ENCODE measurements at regions not wholly inside any gene's neighbourhood (a gene's known extent, or its start where the extent isn't known, plus 50 kb on each side); places are given as distances from the start of the nearest gene placed in this dataset.
A peak's percentile ranks its signal among the peaks of the same experiment; 100 is the strongest.

- H3K27ac ChIP-seq (ENCODE audit: low read depth in 1 of 3, low read length in 2 of 3): peak overlapping the region in 1 of 3 donors; percentile 82
- 67 to 75% (median 68%) methylated on average over 28 of the region's 28 CpGs for WGBS, 3 donors
- no peaks in the 10 kb centered on the region for H3K27me3 ChIP-seq (ENCODE audit: control insufficient read depth in 3 of 3, insufficient read depth in 3 of 3, low read length in 3 of 3)
- H3K4me1 ChIP-seq (ENCODE audit: control insufficient read depth in 3 of 3, insufficient read depth in 2 of 3, low read depth in 1 of 3, low read length in 2 of 3): peaks cover 0 to 12% (median 12%) of the 10 kb centered on the region in 3 donors
- H3K36me3 ChIP-seq (ENCODE audit: control insufficient read depth in 3 of 3, insufficient read depth in 2 of 3, low read depth in 1 of 3, low read length in 3 of 3): no peaks in the 10 kb centered on the region
- H3K4me3 ChIP-seq (ENCODE audit: low read depth in 1 of 3, low read length in 3 of 3): no peak overlapping the region
- FAIRE-seq (no peak), DNase-seq (no peak)
- peaks cover 0 to 12% of the 10 kb centered on the region in 2 donors for H3K9me3 ChIP-seq (ENCODE audit: control insufficient read depth in 2 of 2, insufficient read depth in 1 of 2, low read depth in 1 of 2, low read length in 1 of 2)
Observed at GRCh38 chr21:39022863-39023693, 160.2 kb downstream of the PSMG1 start.

- 21 to 51% (median 29%) methylated on average over 6 of the region's 6 CpGs for WGBS, 3 donors
- H3K4me1 ChIP-seq (ENCODE audit: control insufficient read depth in 3 of 3, insufficient read depth in 2 of 3, low read depth in 1 of 3, low read length in 2 of 3): peaks cover 0 to 12% (median 12%) of the 10 kb centered on the region in 3 donors
- peak overlapping the region in 1 of 3 donors; percentile 82 for H3K27ac ChIP-seq (ENCODE audit: low read depth in 1 of 3, low read length in 2 of 3)
- H3K36me3 ChIP-seq (ENCODE audit: control insufficient read depth in 3 of 3, insufficient read depth in 2 of 3, low read depth in 1 of 3, low read length in 3 of 3): no peaks in the 10 kb centered on the region
- H3K4me3 ChIP-seq (ENCODE audit: low read depth in 1 of 3, low read length in 3 of 3): no peak overlapping the region
- DNase-seq: peak in 1 of 2 donors; percentile 55
- no peaks in the 10 kb centered on the region for H3K27me3 ChIP-seq (ENCODE audit: control insufficient read depth in 3 of 3, insufficient read depth in 3 of 3, low read length in 3 of 3)
- peaks cover 0 to 8% of the 10 kb centered on the region in 2 donors for H3K9me3 ChIP-seq (ENCODE audit: control insufficient read depth in 2 of 2, insufficient read depth in 1 of 2, low read depth in 1 of 2, low read length in 1 of 2)
- FAIRE-seq: no peak
Observed at GRCh38 chr21:39022466-39022862, 160.8 kb downstream of the PSMG1 start.

GRCh38 chr21:39022035-39022434, 161.2 kb downstream of the PSMG1 start:
- H3K27ac ChIP-seq (ENCODE audit: low read depth in 1 of 3, low read length in 2 of 3): peak overlapping the region in 1 of 3 donors; percentile 82
- no peak overlapping the region for H3K4me3 ChIP-seq (ENCODE audit: low read depth in 1 of 3, low read length in 3 of 3)
- H3K27me3 ChIP-seq (ENCODE audit: control insufficient read depth in 3 of 3, insufficient read depth in 3 of 3, low read length in 3 of 3): no peaks in the 10 kb centered on the region
- FAIRE-seq (no peak), DNase-seq (no peak)
- peaks cover 0 to 12% (median 12%) of the 10 kb centered on the region in 3 donors for H3K4me1 ChIP-seq (ENCODE audit: control insufficient read depth in 3 of 3, insufficient read depth in 2 of 3, low read depth in 1 of 3, low read length in 2 of 3)
- peaks cover 0 to 8% of the 10 kb centered on the region in 2 donors for H3K9me3 ChIP-seq (ENCODE audit: control insufficient read depth in 2 of 2, insufficient read depth in 1 of 2, low read depth in 1 of 2, low read length in 1 of 2)
- H3K36me3 ChIP-seq (ENCODE audit: control insufficient read depth in 3 of 3, insufficient read depth in 2 of 3, low read depth in 1 of 3, low read length in 3 of 3): no peaks in the 10 kb centered on the region
- 74 to 90% (median 81%) methylated on average over 14 of the region's 14 CpGs for WGBS, 3 donors

GRCh38 chr21:39021478-39021832, 161.8 kb downstream of the PSMG1 start:
- FAIRE-seq (no peak), DNase-seq (no peak)
- Histone ChIP-seq H3K4me1 (ENCODE audit: control insufficient read depth in 3 of 3, insufficient read depth in 2 of 3, low read depth in 1 of 3, low read length in 2 of 3) (peaks cover 0 to 12% (median 12%) of the 10 kb centered on the region in 3 donors), H3K9me3 (ENCODE audit: control insufficient read depth in 2 of 2, insufficient read depth in 1 of 2, low read depth in 1 of 2, low read length in 1 of 2) (peaks cover 0 to 8% of the 10 kb centered on the region in 2 donors), H3K4me3 (ENCODE audit: low read depth in 1 of 3, low read length in 3 of 3) (no peak overlapping the region), H3K36me3 (ENCODE audit: control insufficient read depth in 3 of 3, insufficient read depth in 2 of 3, low read depth in 1 of 3, low read length in 3 of 3) (no peaks in the 10 kb centered on the region), H3K27ac (ENCODE audit: low read depth in 1 of 3, low read length in 2 of 3) (peak overlapping the region in 1 of 3 donors; percentile 82), H3K27me3 (ENCODE audit: control insufficient read depth in 3 of 3, insufficient read depth in 3 of 3, low read length in 3 of 3) (no peaks in the 10 kb centered on the region)
- WGBS, 3 donors: 73 to 92% (median 79%) methylated on average over 6 to 7 of the region's 7 CpGs

- Histone ChIP-seq H3K4me3 (ENCODE audit: low read depth in 1 of 3, low read length in 3 of 3) (no peak overlapping the region), H3K27me3 (ENCODE audit: control insufficient read depth in 3 of 3, insufficient read depth in 3 of 3, low read length in 3 of 3) (no peaks in the 10 kb centered on the region), H3K9me3 (ENCODE audit: control insufficient read depth in 2 of 2, insufficient read depth in 1 of 2, low read depth in 1 of 2, low read length in 1 of 2) (peaks cover 0 to 8% of the 10 kb centered on the region in 2 donors), H3K4me1 (ENCODE audit: control insufficient read depth in 3 of 3, insufficient read depth in 2 of 3, low read depth in 1 of 3, low read length in 2 of 3) (peaks cover 0 to 12% (median 12%) of the 10 kb centered on the region in 3 donors), H3K27ac (ENCODE audit: low read depth in 1 of 3, low read length in 2 of 3) (peak overlapping the region in 2 of 3 donors; percentile 15 to 82), H3K36me3 (ENCODE audit: control insufficient read depth in 3 of 3, insufficient read depth in 2 of 3, low read depth in 1 of 3, low read length in 3 of 3) (no peaks in the 10 kb centered on the region)
- no peak for DNase-seq
- FAIRE-seq: no peak
- 55 to 60% (median 55%) methylated on average over 17 of the region's 17 CpGs for WGBS, 3 donors
Observed at GRCh38 chr21:39020751-39021477, 162.3 kb downstream of the PSMG1 start.

- no peak for DNase-seq
- H3K4me3 ChIP-seq (ENCODE audit: low read depth in 1 of 3, low read length in 3 of 3): no peak overlapping the region
- H3K4me1 ChIP-seq (ENCODE audit: control insufficient read depth in 3 of 3, insufficient read depth in 2 of 3, low read depth in 1 of 3, low read length in 2 of 3): peaks cover 0 to 12% (median 12%) of the 10 kb centered on the region in 3 donors
- H3K9me3 ChIP-seq (ENCODE audit: control insufficient read depth in 2 of 2, insufficient read depth in 1 of 2, low read depth in 1 of 2, low read length in 1 of 2): no peaks in the 10 kb centered on the region
- no peak for FAIRE-seq
- 53 to 87% (median 70%) methylated on average over 4 of the region's 4 CpGs for WGBS, 3 donors
- no peaks in the 10 kb centered on the region for H3K36me3 ChIP-seq (ENCODE audit: control insufficient read depth in 3 of 3, insufficient read depth in 2 of 3, low read depth in 1 of 3, low read length in 3 of 3)
- no peak overlapping the region for H3K27ac ChIP-seq (ENCODE audit: low read depth in 1 of 3, low read length in 2 of 3)
- H3K27me3 ChIP-seq (ENCODE audit: control insufficient read depth in 3 of 3, insufficient read depth in 3 of 3, low read length in 3 of 3): no peaks in the 10 kb centered on the region
Observed at GRCh38 chr21:39018730-39019129, 164.5 kb downstream of the PSMG1 start.

- Histone ChIP-seq H3K27me3 (ENCODE audit: control insufficient read depth in 3 of 3, insufficient read depth in 3 of 3, low read length in 3 of 3) (no peaks in the 10 kb centered on the region), H3K4me1 (ENCODE audit: control insufficient read depth in 3 of 3, insufficient read depth in 2 of 3, low read depth in 1 of 3, low read length in 2 of 3) (peaks cover 0 to 7% (median 5%) of the 10 kb centered on the region in 3 donors), H3K27ac (ENCODE audit: low read depth in 1 of 3, low read length in 2 of 3) (no peak overlapping the region), H3K9me3 (ENCODE audit: control insufficient read depth in 2 of 2, insufficient read depth in 1 of 2, low read depth in 1 of 2, low read length in 1 of 2) (no peaks in the 10 kb centered on the region), H3K36me3 (ENCODE audit: control insufficient read depth in 3 of 3, insufficient read depth in 2 of 3, low read depth in 1 of 3, low read length in 3 of 3) (no peaks in the 10 kb centered on the region), H3K4me3 (ENCODE audit: low read depth in 1 of 3, low read length in 3 of 3) (no peak overlapping the region)
- no peak for DNase-seq
- FAIRE-seq: no peak
- WGBS, 3 donors: 67 to 91% (median 78%) methylated on average over 4 of the region's 4 CpGs
Observed at GRCh38 chr21:39016740-39017315, 166.4 kb downstream of the PSMG1 start.

- Histone ChIP-seq H3K36me3 (ENCODE audit: control insufficient read depth in 3 of 3, insufficient read depth in 2 of 3, low read depth in 1 of 3, low read length in 3 of 3) (no peaks in the 10 kb centered on the region), H3K4me3 (ENCODE audit: low read depth in 1 of 3, low read length in 3 of 3) (no peak overlapping the region), H3K27ac (ENCODE audit: low read depth in 1 of 3, low read length in 2 of 3) (peak overlapping the region in 2 of 3 donors; percentile 39 to 57), H3K27me3 (ENCODE audit: control insufficient read depth in 3 of 3, insufficient read depth in 3 of 3, low read length in 3 of 3) (no peaks in the 10 kb centered on the region), H3K4me1 (ENCODE audit: control insufficient read depth in 3 of 3, insufficient read depth in 2 of 3, low read depth in 1 of 3, low read length in 2 of 3) (no peaks in the 10 kb centered on the region), H3K9me3 (ENCODE audit: control insufficient read depth in 2 of 2, insufficient read depth in 1 of 2, low read depth in 1 of 2, low read length in 1 of 2) (no peaks in the 10 kb centered on the region)
- DNase-seq: no peak
- 71 to 89% (median 76%) methylated on average over 9 of the region's 9 CpGs for WGBS, 3 donors
- no peak for FAIRE-seq
Observed at GRCh38 chr21:39014747-39015146, 168.5 kb downstream of the PSMG1 start.

All from small intestine (tissue), 7 donors.